ENCODE measurements at regions not wholly inside any gene's neighbourhood (a gene's known extent, or its start where the extent isn't known, plus 50 kb on each side); places are given as distances from the start of the nearest gene placed in this dataset.

DNA sequence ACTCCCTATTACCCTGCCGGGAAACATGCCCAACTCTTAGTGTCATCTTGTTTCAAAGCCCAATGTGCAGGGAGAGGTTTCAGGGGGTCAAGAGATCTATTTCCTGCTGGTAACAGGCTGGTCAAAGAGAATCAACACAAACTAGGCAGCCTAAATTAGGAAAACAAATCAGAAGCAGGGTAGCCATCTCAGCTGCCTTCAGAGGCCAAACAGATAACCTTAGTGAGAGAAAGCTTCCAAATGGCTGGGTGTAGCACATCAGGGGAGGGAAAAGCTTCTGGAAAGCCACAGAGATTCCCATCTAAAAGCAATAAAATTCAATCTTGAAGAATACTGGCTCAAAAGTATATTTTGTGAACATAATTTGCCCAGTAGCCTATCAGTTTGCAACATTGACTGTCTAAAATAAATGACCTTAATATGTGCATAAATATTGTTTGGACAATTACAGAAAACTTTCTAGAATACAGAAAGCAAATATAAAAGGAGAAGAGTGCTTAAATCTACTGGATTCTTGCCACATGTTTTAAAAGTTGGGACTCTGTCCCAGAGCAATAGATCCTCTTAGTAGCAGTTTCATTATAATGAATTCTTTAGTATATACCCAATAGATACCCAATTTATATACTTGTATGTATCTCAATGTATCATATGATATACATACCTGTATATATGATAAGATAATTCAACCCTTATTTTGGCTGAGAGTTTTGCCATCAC, 371.9 kb upstream of the RARB start:
- TF ChIP-seq CTCF (IDR thresholded peaks at IDR 0.05; ENCODE audit: low read depth, low read length, missing control alignments) = no peak
- DNase-seq (ENCODE audit: low read depth) = no peak
- no peak overlapping the region for H3K4me3 ChIP-seq (ENCODE audit: low read depth, low read length)

DNA sequence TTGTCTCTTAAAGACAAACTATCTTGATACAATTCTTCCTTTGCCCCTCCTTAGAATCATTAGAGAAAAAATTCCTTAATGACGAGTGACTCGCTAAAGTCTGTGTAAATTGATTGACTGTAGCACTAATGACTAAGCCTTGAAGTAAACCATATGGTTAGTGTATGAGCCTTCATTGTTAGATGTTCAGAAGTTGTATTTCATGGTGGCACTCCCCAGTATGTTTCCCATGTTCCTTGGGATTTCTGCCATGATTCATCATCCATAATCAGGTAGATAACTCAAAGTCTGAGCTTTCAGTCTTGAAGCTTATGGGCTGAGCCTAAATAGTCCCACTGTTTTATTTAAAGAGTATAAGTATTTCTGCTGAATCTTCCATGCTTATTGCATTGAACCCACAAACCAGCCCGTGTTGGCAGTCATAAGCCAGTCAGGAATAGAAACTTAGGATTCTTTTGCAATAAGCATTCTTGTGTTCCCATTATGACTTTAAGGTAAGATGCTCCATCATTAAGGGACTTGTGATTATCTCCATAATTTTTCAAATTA, 371.2 kb upstream of the RARB start:
- DNase-seq (ENCODE audit: low read depth) = no peak
- TF ChIP-seq CTCF (IDR thresholded peaks at IDR 0.05; ENCODE audit: low read depth, low read length, missing control alignments) = no peak
- no peak overlapping the region for H3K4me3 ChIP-seq (ENCODE audit: low read depth, low read length)

- no peak for DNase-seq (ENCODE audit: low read depth)
- H3K4me3 ChIP-seq (ENCODE audit: low read depth, low read length) = no peak overlapping the region
- no peak for TF ChIP-seq CTCF (IDR thresholded peaks at IDR 0.05; ENCODE audit: low read depth, low read length, missing control alignments)
These were observed 370.7 kb upstream of the RARB start for GRCh38 chr3:25057379-25057778.

- DNase-seq (ENCODE audit: low read depth) = no peak
- no peak for TF ChIP-seq CTCF (IDR thresholded peaks at IDR 0.05; ENCODE audit: low read depth, low read length, missing control alignments)
These were observed 363.4 kb upstream of the RARB start for GRCh38 chr3:25064681-25065080.

DNA sequence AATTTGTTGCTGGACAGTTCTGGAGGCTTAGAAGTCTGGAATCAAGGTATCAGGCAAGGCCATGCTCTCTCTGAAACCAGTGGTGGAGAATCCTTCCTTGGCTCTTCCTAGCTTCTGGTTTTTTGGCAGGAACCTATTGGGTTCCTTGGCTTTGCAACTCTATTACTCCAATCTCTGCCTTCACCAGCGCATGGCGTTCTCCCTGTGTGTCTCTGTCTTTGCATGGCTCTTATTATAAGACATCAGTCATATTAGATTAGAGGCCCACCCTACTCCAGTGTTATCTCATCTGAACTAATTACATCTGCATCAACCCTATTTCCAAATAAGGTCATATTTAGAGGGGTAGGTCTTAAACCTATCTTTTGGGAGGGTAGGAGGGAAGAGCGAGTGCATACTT, 358.1 kb upstream of the RARB start:
- no peak for TF ChIP-seq CTCF (IDR thresholded peaks at IDR 0.05; ENCODE audit: low read depth, low read length, missing control alignments)
- DNase-seq (ENCODE audit: low read depth) = no peak
- H3K4me3 ChIP-seq (ENCODE audit: low read depth, low read length) = no peak overlapping the region

More at GRCh38 chr3:25064681-25065080, 363.4 kb upstream of the RARB start:
- H3K4me3 ChIP-seq (ENCODE audit: low read depth, low read length) = no peak overlapping the region

DNA sequence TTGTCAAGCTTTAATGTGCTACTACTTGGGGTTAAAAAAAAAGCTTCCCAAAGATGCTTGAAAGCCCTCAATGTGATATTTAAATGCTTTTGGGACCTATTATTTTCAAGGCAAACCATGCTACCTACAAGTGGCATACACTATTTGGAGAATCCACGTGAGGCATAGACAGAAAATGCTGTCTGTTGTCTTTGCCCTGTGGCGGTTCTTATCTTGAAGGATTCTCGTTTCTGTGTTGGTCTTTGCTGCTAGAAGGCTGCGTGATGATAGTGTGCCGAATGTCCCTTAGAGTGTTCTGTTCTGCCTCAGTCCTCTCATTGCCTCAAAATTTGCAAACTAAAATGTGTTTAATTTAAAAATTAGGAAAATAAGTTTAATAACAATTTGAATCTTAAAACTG, 356.2 kb upstream of the RARB start:
- no peak for DNase-seq (ENCODE audit: low read depth)
- no peak overlapping the region for H3K4me3 ChIP-seq (ENCODE audit: low read depth, low read length)
- TF ChIP-seq CTCF (IDR thresholded peaks at IDR 0.05; ENCODE audit: low read depth, low read length, missing control alignments) = no peak

DNA sequence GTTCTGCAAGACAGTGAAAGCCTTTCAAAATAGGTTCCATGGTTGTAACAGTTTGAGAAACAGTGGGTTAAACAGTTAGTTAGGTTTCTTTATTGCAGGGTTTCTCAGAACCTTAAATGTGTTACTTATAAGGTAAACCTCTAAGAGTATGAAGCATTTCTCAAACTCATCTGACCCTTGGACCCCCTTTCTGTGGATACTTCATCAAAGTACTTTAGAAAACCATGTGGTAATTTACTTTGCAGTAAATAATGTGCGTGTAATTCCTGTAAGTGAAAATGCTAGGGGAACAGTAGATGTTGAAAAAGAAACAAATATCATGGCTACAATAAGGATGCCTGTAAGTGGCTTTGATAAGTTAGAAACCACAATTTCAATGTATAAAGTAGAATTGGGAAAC, 354.6 kb upstream of the RARB start:
- DNase-seq (ENCODE audit: low read depth) = no peak
- no peak for TF ChIP-seq CTCF (IDR thresholded peaks at IDR 0.05; ENCODE audit: low read depth, low read length, missing control alignments)
- no peak overlapping the region for H3K4me3 ChIP-seq (ENCODE audit: low read depth, low read length)

Data from GM12864 (cell line).